Kidney (tissue), 13 donors: ENCODE measurements at regions not wholly inside any gene's neighbourhood (a gene's known extent, or its start where the extent isn't known, plus 50 kb on each side); places are given as distances from the start of the nearest gene placed in this dataset.

ENCODE experiments used
- DNase-seq, 5 donors: peaks; one replicate each; pipeline ENCODE4 v3.0.0-alpha.2; 2013 to 2020
- FAIRE-seq: peaks from 2 replicates; lab custom pipeline; 2012; peaks lifted over from hg19 to GRCh38; lab: Jason Lieb, UNC
- H3K27ac ChIP-seq, 2 donors: one replicate each; pipeline ENCODE4 v1.7.0; 2013; ENCODE audit warnings: low read depth in 2 of 2, low read length in 2 of 2, inconsistent platforms in 1 of 2
- H3K27me3 ChIP-seq: one replicate; pipeline ENCODE4 v1.7.1; 2013; ENCODE audit warnings: low read length, inconsistent platforms; ENCODE audit not compliant: control insufficient read depth, insufficient read depth
- H3K36me3 ChIP-seq, 3 donors: one replicate each; pipeline versions ENCODE4 v1.7.0 to v1.7.1; 2013; ENCODE audit warnings: low read length in 3 of 3, control low read depth in 1 of 3, inconsistent platforms in 1 of 3; ENCODE audit not compliant: insufficient read depth in 3 of 3, control insufficient read depth in 2 of 3
- H3K4me1 ChIP-seq, 3 donors: one replicate each; pipeline versions ENCODE4 v1.7.0 to v1.7.1; 2013; ENCODE audit warnings: low read length in 3 of 3, inconsistent platforms in 1 of 3, low read depth in 1 of 3; ENCODE audit not compliant: control insufficient read depth in 2 of 3, insufficient read depth in 2 of 3
- H3K4me3 ChIP-seq, 3 donors: one replicate each; pipeline versions ENCODE4 v1.7.0 to v1.8.1; 2013; ENCODE audit warnings: low read length in 3 of 3, control low read depth in 1 of 3, inconsistent platforms in 1 of 3
- H3K9ac ChIP-seq, 3 donors: one replicate each; pipeline versions ENCODE4 v1.7.0 to v1.7.1; 2013; ENCODE audit warnings: low read length in 3 of 3, control low read depth in 1 of 3, inconsistent platforms in 1 of 3
- H3K9me3 ChIP-seq, 3 donors: one replicate each; pipeline versions ENCODE4 v1.7.0 to v1.7.1; 2013; ENCODE audit warnings: low read length in 3 of 3, control low read depth in 1 of 3, inconsistent platforms in 1 of 3; ENCODE audit not compliant: control insufficient read depth in 2 of 3, insufficient read depth in 1 of 3
- CTCF ChIP-seq: IDR thresholded peaks from 3 replicates; pipeline ENCODE4 v1.5.1; 2012; ENCODE audit warnings: mild to moderate bottlenecking, moderate library complexity, borderline replicate concordance; ENCODE audit not compliant: insufficient read depth; ENCODE audit errors: extremely low read depth
- intact Hi-C: fragments of 100-400 bp; cut with DNase I; formaldehyde crosslinking; loops from one replicate; pipeline ENCODE4 v1.11.1; 2022
- donor health status: control.
- donor health status: control.
- donor health status: control.
- donor health status: control.
- donor health status: control.
- donor health status: DM: yes; HTN: yes; CAD: no.
- donor health status: Normal renal cell carcinoma (clear cell type).

GRCh38 chr10:42421812-42422211, 216.6 kb downstream of the ZNF33B start:
- FAIRE-seq (no peak), DNase-seq (no peak)
- intact Hi-C loops = no loop called here
- no peak overlapping the region for H3K4me3 ChIP-seq
- no peak overlapping the region for H3K9ac ChIP-seq
- H3K36me3 ChIP-seq = no peaks in the 10 kb centered on the region
- no peaks in the 10 kb centered on the region for H3K27me3 ChIP-seq
- no peaks in the 10 kb centered on the region for H3K9me3 ChIP-seq
- TF ChIP-seq CTCF = no peak
- H3K27ac ChIP-seq = no peak overlapping the region
- no peaks in the 10 kb centered on the region for H3K4me1 ChIP-seq

GRCh38 chr10:42419789-42420188, 218.6 kb downstream of the ZNF33B start:
- no peak for DNase-seq
- no peak for FAIRE-seq
- H3K4me1 ChIP-seq = no peaks in the 10 kb centered on the region
- H3K27ac ChIP-seq = no peak overlapping the region
- H3K27me3 ChIP-seq = no peaks in the 10 kb centered on the region
- H3K4me3 ChIP-seq = no peak overlapping the region
- no peak overlapping the region for H3K9ac ChIP-seq
- no peak for TF ChIP-seq CTCF
- no peaks in the 10 kb centered on the region for H3K36me3 ChIP-seq
- H3K9me3 ChIP-seq = no peaks in the 10 kb centered on the region
- intact Hi-C loops = no loop called here

DNA sequence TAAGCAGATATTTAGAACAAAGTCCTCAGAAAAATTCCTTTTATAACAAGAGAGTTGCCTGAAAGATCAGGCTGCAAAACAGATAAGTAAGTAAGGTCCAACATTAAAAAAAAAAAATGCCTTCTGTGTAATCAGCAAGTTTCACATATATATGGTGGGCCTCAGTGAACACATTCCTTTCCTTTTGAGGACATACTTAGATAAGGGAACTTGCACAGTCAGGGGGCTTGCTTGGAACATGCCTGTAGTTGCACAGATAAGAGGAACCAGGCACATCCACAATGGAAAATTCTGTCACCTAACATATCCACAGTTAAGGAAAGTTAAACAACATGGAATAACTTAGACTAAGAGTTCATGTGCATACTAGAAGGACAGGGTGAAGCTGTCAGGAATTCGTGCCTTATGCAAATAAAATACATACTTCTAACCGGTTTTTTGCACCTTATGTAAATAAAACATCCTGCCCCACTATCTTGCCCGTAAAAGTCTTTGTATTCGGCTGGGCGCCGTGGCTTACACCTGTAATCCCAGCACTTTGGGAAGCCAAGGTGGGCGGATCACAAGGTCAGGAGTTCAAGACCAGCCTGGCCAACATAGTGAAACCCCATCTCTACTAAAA, 257.3 kb downstream of the ZNF33B start:
- intact Hi-C loops = no loop called here
- no peak for FAIRE-seq
- no peak for TF ChIP-seq CTCF

More for the DNA sequence above, 257.3 kb downstream of the ZNF33B start:
- Histone ChIP-seq H3K9ac (no peak overlapping the region), H3K9me3 (peaks cover 0 to 2% (median 0%) of the 10 kb centered on the region in 3 donors), H3K27ac (no peak overlapping the region), H3K4me3 (no peak overlapping the region), H3K27me3 (no peaks in the 10 kb centered on the region), H3K36me3 (no peaks in the 10 kb centered on the region), H3K4me1 (no peaks in the 10 kb centered on the region)
- no peak for DNase-seq
